ENCODE measurements at regions not wholly inside any gene's neighbourhood (a gene's known extent, or its start where the extent isn't known, plus 50 kb on each side); places are given as distances from the start of the nearest gene placed in this dataset.

DNA sequence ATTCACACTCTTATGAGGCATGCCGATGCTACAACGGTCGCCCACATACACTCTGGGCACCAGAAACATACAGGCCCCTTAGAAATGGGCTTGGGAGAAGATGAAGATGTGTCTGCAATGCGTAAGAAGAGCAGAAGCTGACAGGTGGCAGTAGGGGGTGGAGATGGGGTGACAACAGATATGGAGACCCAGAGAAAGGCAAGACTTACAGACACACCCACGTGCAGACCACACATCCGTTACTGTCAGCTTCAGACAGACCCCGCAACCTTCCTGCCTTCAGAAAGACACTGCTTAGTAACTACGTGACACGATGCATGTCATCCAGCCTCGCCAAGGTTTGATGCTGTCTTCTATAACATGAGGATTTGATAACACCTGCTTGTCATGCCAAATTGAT lies 89.5 kb downstream of the ZFP36L2 start:
- Histone ChIP-seq H3K27me3 (ENCODE audit: control insufficient read depth, insufficient read depth, low read length) (no peaks in the 10 kb centered on the region), H3K4me3 (ENCODE audit: insufficient read depth, low read depth, low read length) (no peak overlapping the region), H3K36me3 (replicated peaks; ENCODE audit: control insufficient read depth, insufficient read depth, low read length) (no peaks in the 10 kb centered on the region)
- DNase-seq = peak; percentile 24

DNA sequence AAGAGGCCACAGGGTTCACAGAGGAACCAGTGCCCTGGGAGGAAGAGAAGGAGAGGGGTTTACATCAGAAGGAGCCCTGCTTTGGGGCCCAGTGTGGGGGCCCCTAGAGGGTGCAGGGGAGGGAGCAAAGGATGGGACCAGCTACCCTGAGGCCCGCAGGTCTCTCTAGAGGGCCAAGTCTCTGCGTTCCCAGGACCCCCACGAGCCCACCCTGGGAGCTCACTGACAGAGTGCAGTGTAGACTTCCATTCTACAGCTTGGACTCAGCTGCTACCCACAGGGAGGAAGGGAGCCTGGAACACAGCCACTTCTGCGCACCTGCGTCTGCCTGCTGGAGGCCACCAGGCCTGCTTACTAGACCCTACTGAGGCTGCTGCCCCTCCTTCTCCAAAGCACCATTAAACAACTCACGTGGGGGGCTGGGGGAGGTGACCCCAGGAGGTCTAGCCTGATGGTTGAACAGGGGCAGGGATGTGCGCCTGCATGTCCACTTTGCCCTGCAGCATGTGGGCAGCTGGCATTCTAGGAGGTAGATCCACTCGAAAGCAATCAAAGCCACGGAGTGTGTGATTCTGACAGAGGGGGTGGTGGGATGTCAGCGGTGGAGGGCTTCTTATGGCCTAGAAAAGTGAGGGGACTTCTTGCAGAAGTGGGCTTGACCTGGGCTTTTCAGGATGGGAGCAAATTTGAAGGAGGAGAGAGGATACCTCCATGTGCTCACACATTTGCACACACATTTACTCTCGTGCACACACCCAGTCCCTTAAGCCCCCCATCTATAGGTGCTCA lies 90.2 kb downstream of the ZFP36L2 start:
- Histone ChIP-seq H3K4me3 (ENCODE audit: insufficient read depth, low read depth, low read length) (no peak overlapping the region), H3K27me3 (ENCODE audit: control insufficient read depth, insufficient read depth, low read length) (no peaks in the 10 kb centered on the region), H3K36me3 (replicated peaks; ENCODE audit: control insufficient read depth, insufficient read depth, low read length) (no peaks in the 10 kb centered on the region)
- peak; percentile 42 for DNase-seq

DNA sequence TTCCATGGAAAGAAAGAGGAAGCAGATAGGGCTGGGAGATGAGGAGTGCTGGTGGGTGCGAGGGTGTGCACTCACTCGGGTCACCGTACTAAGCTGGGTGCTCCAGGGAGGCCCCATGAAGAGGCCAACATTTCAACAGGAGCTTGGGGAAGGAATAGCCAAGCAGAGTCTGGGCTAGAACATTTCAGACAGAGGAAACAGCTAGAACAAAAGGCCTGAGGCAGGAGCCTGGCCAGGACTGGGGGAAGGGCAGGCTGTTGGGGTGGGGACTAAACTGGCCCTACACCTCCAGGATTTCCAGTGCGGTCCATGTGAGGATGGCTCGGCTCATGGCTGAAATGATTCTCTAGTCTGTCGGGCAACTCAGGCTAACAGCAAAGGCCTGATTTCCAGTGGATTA lies 90.8 kb downstream of the ZFP36L2 start:
- DNase-seq = peak; percentile 73
- no peak overlapping the region for H3K4me3 ChIP-seq (ENCODE audit: insufficient read depth, low read depth, low read length)

DNA sequence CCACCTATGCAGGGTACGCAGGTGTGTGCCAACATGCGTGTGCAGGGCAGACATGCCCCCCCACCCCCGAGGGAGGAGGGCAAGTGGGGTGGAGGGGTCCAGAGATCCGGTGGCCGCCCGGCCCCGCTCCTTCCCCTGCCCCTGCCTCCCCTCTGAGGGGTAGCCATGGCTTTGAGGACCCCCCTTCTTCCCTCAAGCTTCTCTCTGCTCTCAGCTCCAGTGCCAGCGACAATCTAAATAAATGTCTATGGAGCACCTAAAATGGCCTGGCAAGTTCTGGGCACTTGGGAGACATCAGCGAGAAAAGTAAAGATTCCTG lies 91.9 kb downstream of the ZFP36L2 start:
- DNase-seq = no peak
- Histone ChIP-seq H3K36me3 (replicated peaks; ENCODE audit: control insufficient read depth, insufficient read depth, low read length) (no peaks in the 10 kb centered on the region), H3K27me3 (ENCODE audit: control insufficient read depth, insufficient read depth, low read length) (no peaks in the 10 kb centered on the region), H3K4me3 (ENCODE audit: insufficient read depth, low read depth, low read length) (no peak overlapping the region)

More for the DNA sequence above, 90.8 kb downstream of the ZFP36L2 start:
- Histone ChIP-seq H3K36me3 (replicated peaks; ENCODE audit: control insufficient read depth, insufficient read depth, low read length) (no peaks in the 10 kb centered on the region), H3K27me3 (ENCODE audit: control insufficient read depth, insufficient read depth, low read length) (no peaks in the 10 kb centered on the region)

DNA sequence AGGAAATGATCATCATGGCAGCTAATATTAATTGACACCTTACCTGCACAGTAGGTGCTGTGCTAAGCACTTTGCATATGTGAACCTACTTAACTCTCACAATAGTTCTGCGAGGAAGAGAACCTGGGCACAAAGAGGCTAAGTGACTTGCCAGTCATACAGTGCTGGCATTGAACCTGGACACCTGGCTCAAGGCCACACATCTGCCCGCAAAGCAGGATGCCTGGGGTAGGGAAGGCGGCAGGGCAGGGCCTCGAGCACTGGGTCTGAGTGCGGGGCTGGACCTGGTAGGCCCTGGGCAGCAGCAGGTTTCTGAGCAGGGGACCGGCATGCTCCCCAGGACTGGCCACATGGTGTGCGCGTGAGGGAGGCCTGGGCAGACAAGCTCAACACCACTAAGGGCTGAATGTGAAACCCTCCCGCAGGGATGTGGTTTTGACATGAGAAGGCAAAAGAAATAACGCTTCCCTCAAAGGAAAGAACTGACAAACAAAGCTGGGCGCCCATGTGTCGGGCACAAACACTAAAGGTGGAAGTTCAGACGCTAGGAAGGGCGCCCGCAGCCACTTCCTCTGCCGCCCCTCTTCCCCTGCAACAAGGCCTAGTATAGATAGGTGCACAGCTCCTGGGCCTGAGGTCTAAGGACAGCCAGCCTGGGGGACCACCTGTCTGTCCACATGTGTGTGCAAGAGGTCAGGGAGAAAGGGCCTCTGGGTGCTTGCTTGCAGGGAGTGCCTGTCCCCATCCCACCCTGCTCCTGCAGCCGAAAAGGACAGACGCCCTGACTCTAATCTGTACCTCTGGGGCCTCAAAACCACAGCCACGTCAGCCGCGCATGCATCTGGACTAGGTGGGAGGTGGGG lies 92.5 kb downstream of the ZFP36L2 start:
- Histone ChIP-seq H3K4me3 (ENCODE audit: insufficient read depth, low read depth, low read length) (no peak overlapping the region), H3K36me3 (replicated peaks; ENCODE audit: control insufficient read depth, insufficient read depth, low read length) (no peaks in the 10 kb centered on the region)
- DNase-seq = peak; percentile 54

DNA sequence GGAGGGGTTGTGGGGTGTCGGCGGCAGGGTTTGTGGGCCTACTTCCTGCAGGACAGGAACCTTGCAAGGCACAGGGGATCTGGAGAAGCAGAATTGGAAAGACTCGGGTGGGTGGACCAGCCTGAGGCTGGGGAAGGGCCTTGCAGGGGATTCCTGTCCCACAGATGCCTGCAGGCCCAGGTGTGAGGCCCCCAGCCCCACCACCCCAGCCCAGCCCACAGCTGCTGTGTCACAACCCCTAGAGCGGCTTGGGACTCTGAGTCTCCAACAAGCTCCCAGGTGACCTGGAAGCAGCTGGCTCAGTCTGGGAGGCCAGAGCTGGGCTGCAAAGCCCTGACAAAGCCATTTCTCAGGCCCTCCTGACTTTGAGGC lies 93.1 kb downstream of the ZFP36L2 start:
- H3K4me3 ChIP-seq (ENCODE audit: insufficient read depth, low read depth, low read length) = no peak overlapping the region
- H3K36me3 ChIP-seq (replicated peaks; ENCODE audit: control insufficient read depth, insufficient read depth, low read length) = no peaks in the 10 kb centered on the region
- H3K27me3 ChIP-seq (ENCODE audit: control insufficient read depth, insufficient read depth, low read length) = no peaks in the 10 kb centered on the region
- peak; percentile 50 for DNase-seq

More for the DNA sequence above, 92.5 kb downstream of the ZFP36L2 start:
- H3K27me3 ChIP-seq (ENCODE audit: control insufficient read depth, insufficient read depth, low read length) = no peaks in the 10 kb centered on the region

DNA sequence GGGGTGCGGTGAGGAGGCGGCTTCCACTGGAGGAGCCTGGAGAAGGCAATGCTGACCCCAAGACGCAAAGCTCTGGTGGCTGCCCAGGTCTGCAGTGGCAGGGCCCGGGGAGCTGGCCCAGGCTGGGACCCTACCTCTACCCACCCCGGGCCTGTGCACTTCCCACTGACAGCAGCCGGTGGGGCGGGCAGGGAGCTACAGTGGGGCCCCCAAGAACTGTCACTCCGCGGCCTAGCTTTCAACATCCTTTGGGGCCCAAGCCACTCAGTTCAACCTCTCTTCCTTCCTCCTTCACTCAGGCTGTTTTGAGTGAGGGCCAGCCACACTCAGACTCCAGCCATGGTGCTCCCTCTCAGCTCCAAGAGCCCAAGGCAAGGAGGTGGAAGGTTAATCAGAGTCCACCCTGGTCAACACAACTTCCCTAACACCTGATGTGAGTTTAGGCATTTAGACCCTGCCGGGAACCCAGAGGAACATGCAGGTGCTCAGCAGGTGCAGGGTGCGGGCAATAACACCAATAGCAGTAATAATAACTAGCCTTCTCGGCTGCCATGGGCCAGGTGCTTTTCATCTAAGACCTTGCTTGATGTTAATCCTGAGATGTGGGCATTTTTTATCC lies 93.6 kb downstream of the ZFP36L2 start:
- H3K36me3 ChIP-seq (replicated peaks; ENCODE audit: control insufficient read depth, insufficient read depth, low read length) = no peaks in the 10 kb centered on the region
- H3K27me3 ChIP-seq (ENCODE audit: control insufficient read depth, insufficient read depth, low read length) = no peaks in the 10 kb centered on the region
- DNase-seq = peak; percentile 51

DNA sequence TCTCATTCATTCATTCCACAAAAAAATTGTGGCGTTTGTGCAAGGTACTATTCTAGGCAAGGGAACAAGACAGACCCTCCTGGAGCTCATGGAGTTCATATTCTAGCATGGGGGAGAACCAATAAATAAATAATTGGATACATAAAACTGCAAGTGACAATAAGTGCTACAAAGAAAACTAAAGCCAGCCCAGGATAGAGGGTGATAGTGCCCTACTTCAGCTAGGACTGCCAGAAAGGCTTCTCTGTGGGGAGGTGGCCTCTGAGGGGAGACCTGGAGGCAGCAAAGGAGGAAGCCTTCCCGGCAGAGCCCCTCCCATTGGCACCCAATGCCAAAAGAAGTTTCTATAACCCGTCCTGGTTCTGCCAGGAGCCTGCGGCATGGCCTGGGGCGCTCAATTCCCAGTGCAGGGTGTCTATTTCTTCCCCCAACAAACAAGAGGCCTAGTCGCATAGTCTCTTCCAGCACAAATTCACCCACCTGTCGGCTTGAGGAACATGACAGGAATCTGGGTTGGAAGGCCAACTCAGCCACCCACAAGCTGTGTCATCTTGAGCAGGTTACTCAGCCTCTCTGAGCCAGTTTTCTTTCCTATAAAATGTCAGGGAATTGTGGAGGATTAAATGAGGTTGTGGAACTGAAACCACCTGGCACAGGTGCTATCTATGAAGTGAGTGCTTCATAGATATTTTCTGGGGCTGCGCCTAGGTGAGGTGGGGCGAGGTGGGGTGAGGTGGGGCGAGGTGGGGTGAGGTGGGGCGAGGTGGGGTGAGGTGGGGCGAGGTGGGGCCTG lies 94.3 kb downstream of the ZFP36L2 start:
- Histone ChIP-seq H3K4me3 (ENCODE audit: insufficient read depth, low read depth, low read length) (no peak overlapping the region), H3K36me3 (replicated peaks; ENCODE audit: control insufficient read depth, insufficient read depth, low read length) (no peaks in the 10 kb centered on the region), H3K27me3 (ENCODE audit: control insufficient read depth, insufficient read depth, low read length) (no peaks in the 10 kb centered on the region)
- DNase-seq = peak; percentile 53

More for the DNA sequence above, 93.6 kb downstream of the ZFP36L2 start:
- H3K4me3 ChIP-seq (ENCODE audit: insufficient read depth, low read depth, low read length) = no peak overlapping the region

DNA sequence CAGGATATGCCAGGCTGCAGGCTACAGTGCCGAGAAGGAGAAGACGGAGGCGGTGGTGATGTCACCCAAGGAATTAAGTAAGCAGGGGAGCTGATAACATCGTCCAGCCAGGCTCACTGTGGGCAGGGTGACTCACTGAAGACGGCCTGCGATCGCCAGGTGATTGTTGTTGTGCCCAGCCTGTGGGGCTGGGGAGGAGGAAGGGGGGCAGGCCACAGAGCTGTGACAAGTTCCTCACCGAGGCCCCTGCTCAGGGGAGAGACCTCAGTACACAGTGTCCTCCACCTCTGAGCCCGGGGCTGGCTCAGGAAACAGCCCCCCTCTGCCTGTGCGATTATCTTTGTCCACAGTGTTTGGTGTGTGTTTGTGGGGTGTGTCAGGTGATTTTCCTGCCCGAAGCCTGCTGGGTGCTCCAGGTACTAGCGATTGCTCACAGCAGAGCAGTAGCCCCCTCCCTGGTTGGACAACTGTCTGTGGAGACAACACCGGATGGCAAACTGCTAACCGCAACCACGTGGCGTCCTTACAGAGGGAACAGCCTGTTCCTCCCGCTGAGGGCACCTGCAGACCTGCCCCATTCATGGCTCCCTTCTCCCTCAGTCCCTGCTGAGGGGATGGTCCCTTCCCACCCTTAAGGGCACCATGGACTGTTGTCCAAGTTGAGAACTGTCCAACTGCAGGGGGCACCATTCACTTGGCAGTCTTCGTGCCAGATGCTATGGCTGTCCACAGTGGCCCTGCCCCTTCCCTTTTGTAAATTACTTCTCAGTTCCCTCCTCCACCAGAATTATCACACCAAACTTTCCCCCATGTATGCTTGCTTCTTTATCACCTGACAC lies 95.1 kb downstream of the ZFP36L2 start:
- no peaks in the 10 kb centered on the region for H3K36me3 ChIP-seq (replicated peaks; ENCODE audit: control insufficient read depth, insufficient read depth, low read length)
- H3K27me3 ChIP-seq (ENCODE audit: control insufficient read depth, insufficient read depth, low read length) = no peaks in the 10 kb centered on the region
- DNase-seq = peak; percentile 82
- H3K4me3 ChIP-seq (ENCODE audit: insufficient read depth, low read depth, low read length) = no peak overlapping the region

DNA sequence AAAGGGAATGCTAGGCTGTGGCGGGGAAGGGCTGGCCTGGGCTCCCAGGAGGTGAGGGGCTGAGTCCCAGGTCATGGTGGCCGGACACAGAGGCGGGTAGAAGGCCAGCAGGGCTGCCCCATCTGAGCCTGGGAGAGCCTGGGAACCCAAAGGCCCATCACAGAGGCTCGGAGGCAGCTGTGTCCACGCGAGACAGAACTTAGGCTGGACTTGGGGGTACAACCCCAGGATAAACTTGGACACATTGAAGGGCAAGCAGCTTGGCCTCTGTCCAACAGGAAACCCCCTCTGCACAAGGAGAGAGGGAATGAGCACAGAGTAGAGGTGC lies 95.9 kb downstream of the ZFP36L2 start:
- no peaks in the 10 kb centered on the region for H3K36me3 ChIP-seq (replicated peaks; ENCODE audit: control insufficient read depth, insufficient read depth, low read length)
- H3K27me3 ChIP-seq (ENCODE audit: control insufficient read depth, insufficient read depth, low read length) = no peaks in the 10 kb centered on the region
- no peak overlapping the region for H3K4me3 ChIP-seq (ENCODE audit: insufficient read depth, low read depth, low read length)
- DNase-seq = no peak

DNA sequence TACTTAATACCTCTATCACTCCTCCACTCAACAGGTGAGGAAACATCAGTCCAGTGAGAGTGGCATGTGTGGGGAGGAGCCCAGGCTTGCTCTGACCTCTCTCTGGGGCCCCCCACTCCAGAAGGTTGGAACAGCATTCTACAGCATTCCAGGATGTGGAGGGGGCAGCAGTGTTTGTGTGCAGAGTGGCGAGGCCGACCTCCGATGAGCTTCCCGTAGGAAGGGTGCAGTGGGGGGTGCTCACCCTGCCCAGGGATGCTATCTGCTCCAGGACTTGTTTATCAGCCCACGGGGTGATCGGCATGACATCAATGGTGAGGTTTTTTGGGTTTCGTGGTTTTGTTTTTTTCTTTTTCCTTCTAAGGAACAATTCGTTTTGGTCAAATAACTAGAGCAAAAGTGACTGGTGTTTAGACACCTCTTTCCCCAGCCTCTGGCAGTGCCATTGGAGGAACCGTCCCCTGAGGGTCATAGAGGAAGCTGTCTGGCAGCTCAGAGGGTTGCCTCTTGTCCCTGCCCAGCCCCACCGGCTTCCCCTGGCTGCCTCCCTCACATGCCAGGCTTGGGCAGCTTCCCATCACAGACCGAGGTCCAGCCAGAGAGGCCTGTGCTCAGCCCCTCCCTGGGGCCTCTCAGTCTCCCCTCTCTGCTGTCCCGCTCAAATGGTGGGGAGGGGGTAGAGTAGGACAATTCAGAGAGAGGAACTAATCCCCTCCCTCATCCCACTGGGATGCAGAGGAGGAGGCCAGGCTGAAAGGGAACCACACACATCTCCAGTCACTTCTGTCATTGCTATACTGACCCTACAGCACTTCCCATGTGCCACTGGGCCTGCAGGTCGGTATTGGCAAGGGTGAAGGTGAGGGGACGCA lies 96.5 kb downstream of the ZFP36L2 start:
- Histone ChIP-seq H3K4me3 (ENCODE audit: insufficient read depth, low read depth, low read length) (no peak overlapping the region), H3K27me3 (ENCODE audit: control insufficient read depth, insufficient read depth, low read length) (no peaks in the 10 kb centered on the region), H3K36me3 (replicated peaks; ENCODE audit: control insufficient read depth, insufficient read depth, low read length) (no peaks in the 10 kb centered on the region)
- peak; percentile 51 for DNase-seq

DNA sequence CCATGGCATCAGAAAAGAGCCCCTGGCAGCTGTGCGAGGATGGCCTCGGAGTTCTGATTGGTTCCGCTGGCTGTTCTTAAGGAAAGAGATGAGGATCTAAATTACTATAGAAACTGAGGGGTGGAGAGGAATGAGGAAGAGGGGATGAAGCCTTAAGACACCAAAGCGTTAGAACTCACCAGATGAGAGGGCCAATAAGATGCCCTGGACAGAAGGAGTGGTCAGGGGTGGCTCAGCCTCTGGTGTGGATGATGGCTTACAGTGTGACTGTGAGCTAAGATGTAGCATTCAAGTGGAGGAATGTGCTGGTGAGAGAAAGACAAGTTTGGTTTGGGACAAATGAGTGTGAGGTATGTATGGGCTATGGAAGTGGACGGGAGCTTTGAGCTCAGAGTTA lies 97.8 kb downstream of the ZFP36L2 start:
- DNase-seq = no peak
- Histone ChIP-seq H3K4me3 (ENCODE audit: insufficient read depth, low read depth, low read length) (no peak overlapping the region), H3K27me3 (ENCODE audit: control insufficient read depth, insufficient read depth, low read length) (no peaks in the 10 kb centered on the region), H3K36me3 (replicated peaks; ENCODE audit: control insufficient read depth, insufficient read depth, low read length) (no peaks in the 10 kb centered on the region)

DNA sequence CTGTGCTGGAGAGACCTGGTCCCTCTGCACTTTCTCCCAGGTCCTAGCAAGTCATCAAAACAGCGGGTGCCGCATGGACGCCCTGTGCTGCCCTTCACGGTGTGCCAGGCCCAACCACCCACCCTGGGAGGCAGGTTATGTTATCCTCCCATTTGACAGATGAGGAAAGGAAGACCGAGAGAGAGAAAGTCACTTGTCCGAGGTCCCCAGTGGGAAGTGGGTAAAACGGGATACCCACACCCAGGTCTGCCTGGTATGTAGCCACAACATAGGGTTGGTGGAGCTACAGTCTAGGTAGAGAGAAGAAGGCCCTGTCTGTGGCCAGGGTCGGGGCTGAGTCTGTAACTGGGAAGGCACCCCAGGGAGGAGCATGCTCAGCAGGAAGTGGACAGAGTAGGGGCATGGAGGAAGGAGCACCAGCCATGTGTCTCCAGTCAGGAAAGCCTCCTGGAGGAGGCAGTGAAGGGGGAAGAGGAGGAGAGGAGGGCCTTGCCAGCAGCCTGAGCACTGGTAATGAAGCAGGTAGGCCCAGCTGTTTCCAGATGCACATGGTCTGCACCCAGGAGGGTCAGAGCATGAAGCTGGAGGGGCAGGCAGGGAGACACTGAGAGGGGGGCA lies 98.4 kb downstream of the ZFP36L2 start:
- DNase-seq = peak; percentile 20
- no peaks in the 10 kb centered on the region for H3K27me3 ChIP-seq (ENCODE audit: control insufficient read depth, insufficient read depth, low read length)
- no peaks in the 10 kb centered on the region for H3K36me3 ChIP-seq (replicated peaks; ENCODE audit: control insufficient read depth, insufficient read depth, low read length)
- no peak overlapping the region for H3K4me3 ChIP-seq (ENCODE audit: insufficient read depth, low read depth, low read length)
